ENCODE measurements at regions not wholly inside any gene's neighbourhood (a gene's known extent, or its start where the extent isn't known, plus 50 kb on each side); places are given as distances from the start of the nearest gene placed in this dataset.

- TF ChIP-seq POLR2A (IDR thresholded peaks at IDR 0.05) (no peak), CTCF (IDR thresholded peaks at IDR 0.05) (no peak)
These were observed 159.1 kb downstream of the RASSF9 start for GRCh38 chr12:85676816-85677749.

All from Peyer's patch (tissue), 4 donors.